NCI-H2196 treated with DMSO at 0.1 percent for 48 hours (cell line): ENCODE measurements at regions not wholly inside any gene's neighbourhood (a gene's known extent, or its start where the extent isn't known, plus 50 kb on each side); places are given as distances from the start of the nearest gene placed in this dataset.

ENCODE experiments used
- DNase-seq: peaks from one replicate; lab custom pipeline; 2025; ENCODE audit not compliant: unreplicated experiment; lab: John Stamatoyannopoulos, UW

DNA sequence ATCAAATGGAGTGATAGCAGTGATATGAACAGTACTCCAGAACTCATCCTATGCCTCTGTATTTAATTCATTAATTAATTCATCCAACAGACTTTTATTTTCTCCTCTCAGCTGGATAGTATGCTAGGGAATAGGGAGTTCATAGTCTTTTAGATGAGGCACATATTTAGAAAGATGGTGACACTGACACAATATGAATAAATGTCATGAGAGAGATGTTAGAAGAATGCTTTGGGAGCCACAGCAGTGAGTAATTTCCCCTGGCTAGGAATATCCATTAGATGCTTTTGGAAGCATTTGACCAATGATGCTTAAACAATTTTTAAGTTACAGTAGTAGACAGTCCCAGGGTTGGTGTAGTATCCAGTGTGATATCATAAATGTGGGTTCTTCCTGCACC is 428.7 kb upstream of the SGCD start:
- no peak for DNase-seq

DNA sequence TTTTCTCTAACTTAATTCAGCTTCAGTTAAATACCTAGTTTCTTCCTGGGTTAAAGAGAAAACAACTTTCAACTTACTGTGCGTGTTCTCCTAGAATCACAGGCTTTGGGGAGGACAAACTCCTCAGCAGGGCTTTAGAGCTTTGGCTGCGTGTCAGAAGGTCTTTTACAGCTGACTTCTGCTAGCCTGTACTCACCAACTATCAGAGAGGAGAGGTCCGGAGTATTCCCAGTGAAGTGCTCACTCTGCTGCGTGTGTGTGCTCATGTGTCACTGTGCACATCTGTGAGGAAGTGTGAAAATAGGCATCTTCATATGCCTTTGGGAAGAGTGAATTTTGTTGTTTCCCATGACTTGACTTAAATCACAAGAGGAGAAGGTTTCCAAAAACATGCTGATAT is 423.2 kb upstream of the SGCD start:
- DNase-seq = no peak

DNA sequence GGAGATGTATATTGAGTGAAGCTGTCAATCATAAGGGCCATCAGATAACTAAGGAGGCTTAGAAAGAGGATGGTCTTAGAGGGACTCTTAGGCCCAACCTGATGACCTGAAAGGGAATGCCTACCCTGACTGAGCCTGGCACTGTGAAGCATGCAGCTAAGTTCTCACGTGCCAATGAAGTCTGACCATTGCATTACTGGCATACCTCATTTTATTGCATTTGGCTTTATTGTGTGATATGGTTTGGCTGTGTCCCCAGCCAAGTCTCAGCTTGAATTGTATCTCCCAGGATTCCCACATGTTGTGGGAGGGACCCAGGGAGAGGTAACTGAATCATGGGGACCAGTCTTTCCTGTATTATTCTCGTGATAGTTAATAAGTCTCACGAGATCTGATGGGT is 421.6 kb upstream of the SGCD start:
- no peak for DNase-seq

DNA sequence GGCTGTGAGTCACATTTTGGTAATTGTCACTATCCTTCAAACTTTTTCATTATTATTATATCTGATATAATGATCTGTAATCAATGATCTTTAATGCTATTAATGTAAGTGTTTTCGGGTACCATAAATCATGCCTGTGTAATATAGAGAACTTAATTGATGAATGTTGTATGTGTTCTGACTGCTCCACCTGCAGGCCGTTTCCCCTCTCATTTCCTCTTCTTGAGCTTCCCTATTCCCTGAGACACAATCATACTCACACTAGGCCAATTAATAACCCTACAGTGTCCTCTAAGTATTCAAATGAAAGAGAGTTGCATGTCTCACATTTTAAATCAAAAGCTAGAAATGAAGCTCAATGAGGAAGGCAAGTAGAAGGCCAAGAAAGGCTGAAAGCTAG is 420.9 kb upstream of the SGCD start:
- DNase-seq = no peak

DNA sequence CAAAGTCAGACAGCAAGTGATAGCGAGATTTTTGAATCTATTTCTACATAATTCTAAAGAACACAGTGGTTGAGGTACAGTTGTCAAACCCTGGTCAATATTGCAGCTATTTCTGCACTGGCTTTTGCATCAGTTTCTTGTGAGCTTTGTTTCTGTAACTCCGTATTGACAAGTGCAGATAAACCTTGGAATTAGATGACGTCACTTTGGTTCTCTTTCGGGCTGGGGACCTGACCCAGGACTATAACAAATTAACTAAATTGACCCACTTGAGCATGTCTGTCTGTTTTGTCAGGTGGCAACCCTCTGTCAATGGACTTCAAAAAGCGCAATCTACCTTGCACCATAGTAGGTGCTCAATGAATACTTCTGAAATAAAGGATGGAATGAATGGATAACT is 418.4 kb upstream of the SGCD start:
- DNase-seq = no peak

DNA sequence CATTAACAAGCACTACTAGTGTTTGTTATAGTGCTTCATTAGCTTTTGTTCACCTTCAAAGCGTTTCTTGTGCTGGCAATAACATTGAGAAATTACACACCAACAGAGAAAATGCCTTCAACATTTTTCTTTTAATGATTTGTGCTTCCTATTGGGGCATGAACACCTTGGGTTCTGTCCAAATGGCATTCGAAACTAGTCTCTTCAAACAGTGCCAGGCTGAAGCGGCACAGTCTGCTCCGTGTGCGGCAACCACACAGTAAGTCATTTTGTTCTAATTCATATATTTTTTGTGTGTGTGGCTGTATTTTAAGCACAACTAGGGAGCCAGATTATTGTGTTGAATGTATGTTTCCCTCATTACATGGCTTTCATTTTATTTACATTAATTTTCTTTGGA is 414.7 kb upstream of the SGCD start:
- peak; percentile 32 for DNase-seq

DNA sequence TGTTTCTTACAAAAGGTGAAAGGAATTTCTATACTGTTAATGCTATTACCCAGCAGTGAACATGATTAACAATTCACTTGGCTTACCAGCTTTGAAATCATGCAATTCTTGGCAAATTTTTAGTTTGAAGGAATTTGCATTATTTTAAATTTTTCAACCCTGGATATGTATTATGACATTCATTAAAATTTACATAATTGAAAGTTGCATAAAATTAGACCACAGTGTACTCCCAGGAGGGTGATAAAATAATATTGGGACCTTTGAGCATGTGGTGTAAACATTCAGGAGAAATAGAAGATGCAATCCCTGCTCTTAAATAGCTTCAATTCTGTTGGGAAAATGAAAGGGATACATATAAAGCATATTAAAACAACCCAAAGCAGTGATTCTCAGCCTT is 412.2 kb upstream of the SGCD start:
- no peak for DNase-seq

DNA sequence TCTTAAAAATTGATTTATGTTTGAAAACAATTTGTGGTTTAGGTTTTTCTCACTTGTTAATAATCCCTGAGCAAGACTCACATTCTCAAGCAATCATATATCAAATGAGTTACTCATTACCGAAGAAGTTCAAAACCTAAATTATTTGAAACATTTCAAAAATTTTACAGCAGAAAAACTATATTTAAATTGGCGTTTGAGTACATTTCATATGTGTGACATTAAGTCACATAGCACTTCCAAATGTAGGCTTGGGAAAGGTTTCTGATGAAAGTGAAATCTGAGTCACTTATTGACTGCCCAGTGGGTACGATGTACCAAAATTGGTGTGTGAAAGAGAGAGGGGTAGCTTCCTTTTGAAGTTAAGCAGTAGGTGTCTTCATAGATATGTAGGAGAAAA is 411.4 kb upstream of the SGCD start:
- no peak for DNase-seq

DNA sequence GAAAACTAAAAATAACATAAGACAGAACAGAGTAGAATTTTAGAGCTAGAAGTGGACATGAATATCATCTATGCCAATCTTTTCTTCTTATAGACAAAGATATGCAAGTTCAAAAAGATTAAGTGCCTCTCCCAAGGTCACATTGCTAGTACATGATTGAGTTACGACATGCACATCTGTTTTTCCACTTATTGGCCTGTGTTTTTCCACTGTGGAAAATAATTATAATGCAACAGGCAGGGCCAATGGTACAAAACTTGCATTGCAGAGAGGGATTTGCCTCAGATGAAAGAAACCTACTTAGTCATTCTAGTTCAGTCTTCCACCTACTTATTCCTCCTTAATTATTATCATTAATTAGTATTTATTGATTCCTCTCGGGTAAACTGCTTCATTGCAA is 407.8 kb upstream of the SGCD start:
- no peak for DNase-seq

DNA sequence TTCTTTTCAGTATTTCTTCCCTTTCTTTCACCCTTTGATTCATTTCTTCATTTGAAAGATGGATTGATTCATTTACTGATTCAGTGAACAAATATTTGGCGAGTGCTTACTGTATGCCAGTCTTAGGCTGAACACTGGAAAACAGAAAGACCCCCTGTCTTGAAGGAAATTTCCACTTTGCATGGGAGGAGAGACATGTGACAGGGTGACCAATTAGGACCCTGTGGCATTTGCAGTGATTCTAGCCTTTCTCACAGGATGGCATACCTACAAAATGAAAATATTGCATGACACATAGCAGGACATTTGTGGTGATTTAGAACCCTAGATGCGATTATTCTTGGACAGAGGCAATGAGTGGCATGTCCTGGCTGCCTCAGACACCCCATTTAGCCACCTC is 407.2 kb upstream of the SGCD start:
- DNase-seq = no peak

DNA sequence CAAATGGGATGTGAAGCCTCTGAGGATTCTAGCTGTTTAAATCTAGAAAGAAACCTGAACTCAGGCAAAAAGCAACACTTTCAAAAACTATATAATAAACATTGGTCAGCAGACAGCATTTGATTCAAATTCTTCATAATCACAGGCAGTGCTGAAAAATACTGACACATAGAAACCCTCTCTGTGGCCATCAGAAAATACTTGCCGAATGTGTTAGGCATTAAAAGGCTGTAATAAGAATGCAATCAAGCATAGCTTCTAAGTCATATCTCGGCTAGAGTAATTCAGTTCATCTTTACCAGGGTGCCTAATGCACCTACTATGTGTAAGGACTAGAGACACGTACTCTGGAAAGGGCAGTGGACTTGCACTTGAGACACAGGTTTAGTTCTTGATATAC is 405.3 kb upstream of the SGCD start:
- DNase-seq = no peak

DNA sequence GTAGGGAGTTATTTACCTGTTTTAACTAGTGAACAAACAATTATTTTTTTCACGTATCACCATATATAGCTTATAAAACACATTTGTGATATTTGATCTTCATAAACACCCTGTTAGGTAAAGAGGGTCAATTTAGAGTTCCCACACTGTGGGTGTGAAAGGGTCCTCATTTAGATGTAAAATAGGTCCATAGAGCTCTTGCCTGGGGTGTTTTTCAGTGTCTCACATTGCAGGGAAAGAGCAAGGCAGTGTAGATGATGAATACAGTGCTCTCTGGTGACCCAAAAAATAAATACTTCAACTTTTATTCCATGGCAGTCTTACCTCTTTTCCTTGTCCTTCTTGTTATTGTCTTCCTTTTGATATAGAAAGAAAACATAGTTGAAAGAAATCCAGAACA is 403.2 kb upstream of the SGCD start:
- DNase-seq = no peak

DNA sequence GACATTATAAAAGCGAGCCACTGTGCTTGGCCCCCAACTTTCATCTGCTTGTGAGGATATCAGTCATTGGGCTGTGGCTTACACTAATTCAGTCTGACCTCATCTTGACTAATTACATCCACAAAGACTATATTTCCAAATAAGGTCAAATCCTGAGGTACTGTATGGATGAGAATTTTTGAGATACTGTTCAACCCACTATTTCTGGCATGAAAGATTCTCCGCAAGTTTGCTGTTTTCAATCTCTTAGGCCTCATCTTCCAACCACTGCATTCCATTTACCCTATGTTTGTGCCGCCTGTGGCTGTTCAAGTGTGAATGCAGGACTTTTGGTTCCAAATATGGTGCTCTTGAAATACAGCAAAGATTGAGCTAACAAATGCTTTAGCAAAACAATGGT is 400.9 kb upstream of the SGCD start:
- no peak for DNase-seq

DNA sequence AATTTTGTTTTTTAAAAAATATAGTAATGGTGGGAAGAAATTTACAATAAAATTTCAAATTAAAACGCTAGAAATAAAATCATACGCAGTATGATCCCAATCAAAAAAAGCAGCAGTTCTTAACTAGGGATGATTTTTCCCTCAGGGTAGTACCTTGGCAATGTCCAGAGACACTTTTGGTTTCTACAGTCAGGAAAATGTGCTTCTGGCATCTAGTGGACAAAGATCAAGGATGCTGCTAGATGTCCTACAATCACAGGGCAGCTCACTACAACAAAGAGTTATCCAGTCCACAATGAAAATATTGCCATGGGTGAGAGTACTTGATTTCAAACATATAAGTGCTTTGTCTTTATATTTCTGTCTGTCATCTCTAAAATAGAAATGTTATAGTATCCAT is 400.2 kb upstream of the SGCD start:
- no peak for DNase-seq

DNA sequence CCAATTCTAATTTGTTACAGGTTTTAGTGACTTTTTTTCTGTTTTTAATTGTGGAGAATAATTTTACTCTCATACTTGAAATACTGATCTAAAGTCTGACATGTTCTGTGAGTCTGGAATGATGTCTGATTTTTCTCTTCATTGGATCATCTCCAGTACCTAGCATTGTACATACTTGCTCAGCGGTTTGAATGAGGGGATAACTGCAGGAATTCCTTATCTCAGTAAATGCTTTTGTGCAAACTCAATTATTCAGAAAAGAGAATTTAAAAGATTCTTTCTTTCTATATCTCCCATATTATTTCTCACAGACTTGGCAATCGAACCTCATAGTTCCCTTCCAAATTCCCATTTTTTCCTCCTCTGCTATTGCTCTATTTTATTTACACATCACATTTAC is 397.9 kb upstream of the SGCD start:
- no peak for DNase-seq

DNA sequence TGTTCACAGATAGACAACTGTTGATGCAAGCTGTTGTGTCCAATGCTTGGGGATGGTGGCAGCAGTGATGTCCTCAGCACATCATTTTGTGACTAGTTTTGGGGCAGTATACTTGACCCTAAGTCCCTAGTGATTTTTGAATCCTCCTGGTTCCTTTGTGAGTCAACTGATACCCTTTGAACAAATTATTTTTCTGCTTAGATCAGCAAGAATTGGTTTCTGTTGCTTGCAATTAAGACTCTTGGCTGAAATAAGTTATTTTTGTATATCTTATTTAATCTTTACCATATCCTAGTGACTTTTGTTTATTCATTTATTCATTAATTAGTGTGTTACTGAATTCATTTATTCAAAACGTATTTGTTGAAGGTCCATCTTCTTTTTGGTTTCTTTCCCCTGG is 392.0 kb upstream of the SGCD start:
- no peak for DNase-seq

DNA sequence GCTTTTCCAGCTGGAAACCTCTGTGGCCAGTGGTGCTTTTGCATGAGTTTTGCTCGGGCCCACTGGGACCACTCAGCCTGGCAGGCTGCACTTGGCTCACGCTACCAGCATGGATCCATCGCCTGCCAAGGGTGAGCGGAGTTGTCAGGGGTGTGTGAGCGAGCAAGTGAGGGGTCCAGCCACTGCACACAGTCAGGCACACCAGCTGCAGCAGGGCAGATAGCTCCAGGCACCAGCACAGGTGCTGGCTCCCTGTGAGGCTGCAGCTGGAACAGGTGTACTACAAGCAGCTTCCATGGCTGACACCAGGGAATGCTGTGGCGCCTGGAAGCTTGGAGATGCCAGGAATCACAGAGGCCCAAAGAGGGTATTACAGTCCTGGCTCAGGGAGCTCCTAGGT is 391.2 kb upstream of the SGCD start:
- no peak for DNase-seq

DNA sequence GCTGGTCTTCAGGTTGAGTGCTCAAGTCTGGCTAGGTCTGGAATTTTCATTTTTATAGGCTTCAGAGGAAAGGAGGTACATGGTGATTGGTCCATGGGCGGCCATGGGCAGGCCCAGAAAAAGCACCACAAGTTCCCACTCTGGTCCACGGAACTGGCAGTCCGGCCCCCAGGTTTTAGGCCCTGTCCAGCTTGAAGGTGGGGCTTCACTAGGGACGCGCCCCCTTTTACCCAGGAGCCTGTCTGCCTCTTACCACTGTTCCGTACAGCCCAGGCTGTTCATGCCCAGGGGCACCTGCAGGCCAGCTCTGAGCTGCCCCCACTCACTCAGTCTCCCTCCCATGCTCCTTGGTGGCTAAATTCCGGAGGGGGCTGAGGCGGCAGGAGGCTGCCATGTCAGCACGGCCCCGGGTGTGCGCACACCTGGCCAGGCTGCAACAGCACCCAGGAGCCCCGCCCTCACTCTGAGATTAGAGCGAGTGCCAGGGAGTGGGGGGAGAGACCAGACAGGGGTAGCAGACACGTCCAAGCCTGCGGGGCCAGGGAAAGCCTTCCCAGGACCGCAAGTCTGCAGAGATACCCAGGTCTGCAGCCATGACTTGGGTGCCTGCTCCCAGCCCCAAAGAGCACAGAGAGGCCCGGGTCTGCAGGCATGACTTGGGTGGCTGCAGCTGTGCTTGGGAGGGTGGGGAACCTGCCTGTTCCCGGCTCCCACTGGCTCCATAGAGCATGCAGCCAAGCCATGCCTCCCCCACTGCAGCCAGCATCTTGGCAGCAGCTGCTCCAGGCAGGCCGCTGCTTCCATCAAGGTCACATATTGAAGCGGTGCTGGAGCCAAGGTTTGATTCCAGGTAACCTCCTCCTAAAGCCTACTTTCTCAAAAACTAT is 390.2 kb upstream of the SGCD start:
- DNase-seq = no peak

DNA sequence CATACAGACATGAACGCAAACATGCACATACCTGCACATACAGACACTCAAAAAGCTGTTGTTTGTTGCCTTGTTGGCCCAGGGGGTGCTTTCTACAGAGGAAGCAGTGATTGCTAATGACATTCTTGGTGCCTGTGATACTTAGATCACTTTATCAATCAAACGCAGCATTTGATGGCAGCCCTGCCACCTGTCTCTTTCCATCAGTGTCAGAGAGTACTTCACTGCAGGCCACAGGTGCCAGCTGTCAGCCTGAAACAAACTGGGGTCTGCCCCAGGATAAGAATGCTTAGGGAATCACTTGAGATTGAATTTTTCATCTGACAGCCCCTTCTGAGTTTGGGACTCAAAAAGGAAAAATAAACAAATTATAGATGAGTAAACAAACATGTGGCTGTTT is 388.9 kb upstream of the SGCD start:
- DNase-seq = no peak

DNA sequence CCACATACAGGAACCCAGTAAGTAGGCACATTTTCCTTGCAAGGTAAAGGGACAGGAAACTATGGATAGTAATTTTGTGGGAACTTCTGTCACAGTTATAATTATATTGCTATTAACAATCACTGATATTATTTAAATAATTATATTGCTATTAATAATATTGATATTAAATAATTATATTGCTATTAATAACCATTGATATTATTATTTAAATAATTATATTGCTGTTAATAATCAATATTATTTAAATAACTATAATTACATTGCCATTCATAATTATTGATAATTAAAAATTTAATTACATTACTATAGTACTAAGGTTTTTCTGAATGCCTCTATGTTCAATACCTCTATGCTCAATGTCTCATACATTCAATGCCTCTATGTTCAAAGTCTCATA is 385.6 kb upstream of the SGCD start:
- no peak for DNase-seq

DNA sequence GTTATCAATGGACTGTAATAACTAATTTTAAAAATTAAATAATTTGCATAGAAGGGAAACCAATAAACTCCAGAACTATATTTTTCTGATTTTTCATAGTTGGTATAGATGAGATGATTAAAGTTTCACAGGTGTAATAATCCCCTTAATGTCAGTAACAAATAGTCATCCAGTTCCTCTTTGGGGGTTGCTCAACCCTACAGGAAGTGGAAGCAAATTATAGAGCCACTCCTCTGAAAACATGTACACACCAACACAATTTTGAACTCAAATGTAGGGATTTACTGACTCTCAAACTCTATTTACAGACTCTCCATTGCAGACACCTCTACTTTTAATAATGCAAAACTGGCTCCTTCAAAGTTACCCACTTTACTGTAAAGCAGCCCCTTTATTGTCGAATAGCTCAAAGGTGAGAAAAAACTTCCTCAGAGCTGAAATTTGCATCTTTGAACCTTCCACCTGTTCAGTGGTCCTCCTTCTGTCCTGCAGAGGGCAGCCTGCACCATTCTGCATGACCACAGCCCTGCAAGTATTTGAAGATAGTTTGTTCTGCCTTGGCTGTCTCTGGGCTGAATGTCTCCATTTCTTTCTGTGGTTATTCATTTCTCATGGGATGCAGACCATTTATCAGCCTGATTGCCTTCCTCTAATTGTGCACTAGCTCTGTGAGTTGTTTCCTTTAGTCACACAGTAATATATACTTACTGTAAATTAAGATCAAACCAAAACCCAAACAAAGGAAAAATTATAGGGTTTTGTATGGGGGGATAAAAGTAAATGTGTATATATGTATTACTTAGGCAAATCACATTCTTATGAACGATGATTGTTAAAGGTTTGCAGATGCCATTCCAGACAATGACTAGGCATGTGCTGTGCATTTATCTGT is 383.2 kb upstream of the SGCD start:
- peak; percentile 12 for DNase-seq

DNA sequence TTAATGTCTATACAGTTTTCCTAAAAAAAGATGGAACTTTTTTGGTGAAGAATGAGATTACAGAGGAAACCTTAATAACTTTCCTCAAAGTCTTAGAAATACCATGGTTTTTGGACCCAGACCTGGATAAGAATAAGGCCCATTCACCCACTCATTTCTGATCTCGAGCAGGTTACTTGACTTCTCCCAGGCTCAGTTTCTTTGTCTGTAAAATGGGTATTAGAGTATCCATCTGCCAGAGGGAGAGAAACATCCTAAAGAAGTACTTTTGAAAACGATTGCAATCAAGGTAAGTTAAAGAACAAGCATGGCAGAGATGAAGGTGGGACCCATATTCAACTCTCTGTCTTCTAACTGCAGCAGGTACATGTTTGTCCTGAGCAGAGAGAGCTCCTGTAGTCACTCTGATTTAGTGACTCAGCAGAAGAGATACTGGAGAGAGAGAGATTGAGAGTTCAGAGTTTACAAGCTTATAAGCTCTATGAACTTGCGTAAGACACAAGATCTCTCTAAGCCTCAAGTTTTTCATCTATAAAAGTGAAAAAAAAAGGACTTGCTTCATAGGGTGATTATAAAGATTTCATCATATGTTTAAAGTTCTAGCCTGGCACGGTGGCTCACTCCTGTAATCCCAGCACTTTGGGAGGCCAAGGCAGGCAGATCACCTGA is 379.4 kb upstream of the SGCD start:
- no peak for DNase-seq
